H9 (cell line): ENCODE measurements at regions not wholly inside any gene's neighbourhood (a gene's known extent, or its start where the extent isn't known, plus 50 kb on each side); places are given as distances from the start of the nearest gene placed in this dataset.
A peak's percentile ranks its signal among the peaks of the same experiment; 100 is the strongest.

Experiments
- DNase-seq: peaks from one replicate; pipeline ENCODE4 v3.0.0-alpha.2; 2017
- H2AFZ ChIP-seq: one replicate; pipeline ENCODE4 v1.6.1; 2013; ENCODE audit warnings: mild to moderate bottlenecking, low read length, control low read depth, moderate library complexity
- H2AK5ac ChIP-seq: 2 replicates; pipeline ENCODE4 v1.6.1; 2013; ENCODE audit warnings: low read length, control low read depth, mixed read lengths; ENCODE audit not compliant: insufficient read length
- H2BK120ac ChIP-seq: one replicate; pipeline ENCODE4 v1.6.1; 2013; ENCODE audit warnings: low read depth, mild to moderate bottlenecking, low read length, control low read depth, inconsistent platforms; ENCODE audit not compliant: poor library complexity, severe bottlenecking
- H2BK12ac ChIP-seq: 2 replicates; pipeline ENCODE4 v1.6.1; 2013; ENCODE audit warnings: low read length, control low read depth, mixed read lengths, low read depth; ENCODE audit not compliant: insufficient read length
- H2BK15ac ChIP-seq: 2 replicates; pipeline ENCODE4 v1.6.1; 2013; ENCODE audit warnings: low read depth, low read length, control low read depth
- H2BK20ac ChIP-seq: one replicate; pipeline ENCODE4 v1.6.1; 2013; ENCODE audit warnings: low read depth, mild to moderate bottlenecking, low read length, control low read depth, inconsistent platforms; ENCODE audit not compliant: poor library complexity, severe bottlenecking
- H2BK5ac ChIP-seq: 2 replicates; pipeline ENCODE4 v1.6.1; 2013; ENCODE audit warnings: low read length, control low read depth, mixed read lengths; ENCODE audit not compliant: insufficient read length
- H3K14ac ChIP-seq: 2 replicates; pipeline ENCODE4 v1.6.1; 2013; ENCODE audit warnings: low read length, control low read depth; ENCODE audit not compliant: insufficient read depth
- H3K18ac ChIP-seq: 2 replicates; pipeline ENCODE4 v1.6.1; 2013; ENCODE audit warnings: low read depth, mild to moderate bottlenecking, mixed read lengths, low read length, control low read depth; ENCODE audit not compliant: insufficient read length
- H3K23ac ChIP-seq: 2 replicates; pipeline ENCODE4 v1.6.1; 2013; ENCODE audit warnings: low read length, control low read depth, mixed read lengths, low read depth; ENCODE audit not compliant: insufficient read length
- H3K23me2 ChIP-seq: 2 replicates; pipeline ENCODE4 v1.6.1; 2013; ENCODE audit warnings: low read depth, mild to moderate bottlenecking, mixed read lengths, low read length, control low read depth; ENCODE audit not compliant: insufficient read length, poor library complexity, severe bottlenecking
- H3K27ac ChIP-seq: 2 replicates; pipeline ENCODE4 v1.5.1; 2013; ENCODE audit warnings: low read length, control low read depth, mixed read lengths, low read depth; ENCODE audit not compliant: insufficient read length
- H3K27me3 ChIP-seq: 2 replicates; pipeline ENCODE4 v1.6.1; 2013; ENCODE audit warnings: low read length, control low read depth, inconsistent platforms; ENCODE audit not compliant: insufficient read depth
- H3K4ac ChIP-seq: 2 replicates; pipeline ENCODE4 v1.6.1; 2013; ENCODE audit warnings: low read depth, mild to moderate bottlenecking, control low read depth, inconsistent platforms, low read length, moderate library complexity
- H3K4me1 ChIP-seq: 2 replicates; pipeline ENCODE4 v1.6.1; 2013; ENCODE audit warnings: low read length, control low read depth, inconsistent platforms; ENCODE audit not compliant: insufficient read depth
- H3K4me2 ChIP-seq: 2 replicates; pipeline ENCODE4 v1.6.1; 2013; ENCODE audit warnings: low read length, control low read depth, mixed read lengths; ENCODE audit not compliant: insufficient read length, insufficient read depth
- H3K56ac ChIP-seq: 2 replicates; pipeline ENCODE4 v1.6.1; 2013; ENCODE audit warnings: low read depth, mild to moderate bottlenecking, mixed read lengths, low read length, control low read depth; ENCODE audit not compliant: insufficient read length
- H3K79me1 ChIP-seq: 2 replicates; pipeline ENCODE4 v1.6.1; 2013; ENCODE audit warnings: low read depth, mild to moderate bottlenecking, moderate library complexity, low read length, control low read depth, inconsistent platforms; ENCODE audit not compliant: insufficient read depth, poor library complexity, severe bottlenecking
- H3K79me2 ChIP-seq: 2 replicates; pipeline ENCODE4 v1.6.1; 2013; ENCODE audit warnings: low read length, control low read depth, inconsistent platforms; ENCODE audit not compliant: insufficient read depth
- H3K9ac ChIP-seq: 2 replicates; pipeline ENCODE4 v1.6.1; 2013; ENCODE audit warnings: low read length, control low read depth, mixed read lengths; ENCODE audit not compliant: insufficient read length; ENCODE audit errors: extremely low read depth
- H3K9me3 ChIP-seq: one replicate; pipeline ENCODE4 v1.6.1; 2013; ENCODE audit warnings: low read depth, low read length, inconsistent platforms; ENCODE audit not compliant: control insufficient read depth
- H3T11ph ChIP-seq: one replicate; pipeline ENCODE4 v1.6.1; 2013; ENCODE audit warnings: mild to moderate bottlenecking, low read length, control low read depth, inconsistent platforms
- H4K20me1 ChIP-seq: one replicate; pipeline ENCODE4 v1.6.1; 2013; ENCODE audit not compliant: control insufficient read depth, insufficient read length, insufficient read depth
- H4K5ac ChIP-seq: 2 replicates; pipeline ENCODE4 v1.6.1; 2013; ENCODE audit warnings: low read depth, mild to moderate bottlenecking, mixed read lengths, low read length, control low read depth; ENCODE audit not compliant: insufficient read length
- H4K8ac ChIP-seq: replicated peaks from 2 replicates; pipeline ENCODE4 v1.6.1; 2013; ENCODE audit warnings: low read length, control low read depth, mixed read lengths, low read depth; ENCODE audit not compliant: insufficient read length
- H4K91ac ChIP-seq: 2 replicates; pipeline ENCODE4 v1.6.1; 2013; ENCODE audit warnings: low read depth, mild to moderate bottlenecking, moderate library complexity, mixed read lengths, low read length, control low read depth; ENCODE audit not compliant: insufficient read length
- H3K27ac Mint-ChIP-seq, 3 experiments: 2 replicates in 2 of 3; 3 replicates in 1 of 3; pipeline ENCODE4 v1.8.0; 2020 to 2021; ENCODE audit warnings: mixed read lengths in 3 of 3, mild to moderate bottlenecking in 1 of 3, moderate library complexity in 1 of 3
- H3K27me3 Mint-ChIP-seq: 2 replicates; pipeline ENCODE4 v1.8.0; 2021; ENCODE audit warnings: low read depth, mild to moderate bottlenecking, moderate library complexity, mixed read lengths
- H3K36me3 Mint-ChIP-seq, 3 experiments: 2 replicates in 2 of 3; 3 replicates in 1 of 3; pipeline ENCODE4 v1.8.0; 2020 to 2021; ENCODE audit warnings: low read depth in 3 of 3, mixed read lengths in 3 of 3; ENCODE audit not compliant: insufficient read depth in 1 of 3
- H3K4me1 Mint-ChIP-seq, 2 experiments: 2 replicates each; pipeline ENCODE4 v1.8.0; 2020; ENCODE audit warnings: mixed read lengths in 2 of 2
- H3K4me3 Mint-ChIP-seq, 2 experiments: 2 replicates in 1 of 2; 3 replicates in 1 of 2; pipeline ENCODE4 v1.8.0; 2020 to 2021; ENCODE audit warnings: mild to moderate bottlenecking in 2 of 2, mixed read lengths in 2 of 2, moderate library complexity in 1 of 2
- H3K9me3 Mint-ChIP-seq, 2 experiments: 2 replicates in 1 of 2; 3 replicates in 1 of 2; pipeline ENCODE4 v1.8.0; 2020; ENCODE audit warnings: mild to moderate bottlenecking in 2 of 2, mixed read lengths in 2 of 2, moderate library complexity in 1 of 2
- WGBS: extraction: QIAGEN DNeasy Blood & Tissue Kit; methylation state at CpG from one replicate; pipeline ENCODE4 v1.1.7; 2013; ENCODE audit warnings: missing lambda C conversion rate, low lambda C conversion rate, mixed read lengths; ENCODE audit not compliant: insufficient read length; ENCODE audit errors: extremely low coverage; 5-methylcytosine and 5-hydroxymethylcytosine counted together
- TF ChIP-seq, protein P1 (sequence below): fragments of 200-600 bp; sonication (generic); conservative IDR thresholded peaks from 3 replicates; pipeline ENCODE4 v1.8.0; 2021; ENCODE audit warnings: antibody characterized with exemption, mild to moderate bottlenecking

GRCh38 chr18:44130376-44130942, 550.2 kb upstream of the SETBP1 start:
- no peak overlapping the region for H4K5ac ChIP-seq
- no peak overlapping the region for H3K27ac Mint-ChIP-seq
- TF ChIP-seq, protein P1, sequence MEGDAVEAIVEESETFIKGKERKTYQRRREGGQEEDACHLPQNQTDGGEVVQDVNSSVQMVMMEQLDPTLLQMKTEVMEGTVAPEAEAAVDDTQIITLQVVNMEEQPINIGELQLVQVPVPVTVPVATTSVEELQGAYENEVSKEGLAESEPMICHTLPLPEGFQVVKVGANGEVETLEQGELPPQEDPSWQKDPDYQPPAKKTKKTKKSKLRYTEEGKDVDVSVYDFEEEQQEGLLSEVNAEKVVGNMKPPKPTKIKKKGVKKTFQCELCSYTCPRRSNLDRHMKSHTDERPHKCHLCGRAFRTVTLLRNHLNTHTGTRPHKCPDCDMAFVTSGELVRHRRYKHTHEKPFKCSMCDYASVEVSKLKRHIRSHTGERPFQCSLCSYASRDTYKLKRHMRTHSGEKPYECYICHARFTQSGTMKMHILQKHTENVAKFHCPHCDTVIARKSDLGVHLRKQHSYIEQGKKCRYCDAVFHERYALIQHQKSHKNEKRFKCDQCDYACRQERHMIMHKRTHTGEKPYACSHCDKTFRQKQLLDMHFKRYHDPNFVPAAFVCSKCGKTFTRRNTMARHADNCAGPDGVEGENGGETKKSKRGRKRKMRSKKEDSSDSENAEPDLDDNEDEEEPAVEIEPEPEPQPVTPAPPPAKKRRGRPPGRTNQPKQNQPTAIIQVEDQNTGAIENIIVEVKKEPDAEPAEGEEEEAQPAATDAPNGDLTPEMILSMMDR: peak; percentile 86

More at GRCh38 chr18:44130376-44130942, 550.2 kb upstream of the SETBP1 start:
- Histone ChIP-seq H3K14ac (no peak overlapping the region), H2BK20ac (no peak overlapping the region), H2AK5ac (no peak overlapping the region), H2BK15ac (no peak overlapping the region), H3K4ac (no peak overlapping the region), H2BK120ac (no peak overlapping the region), H4K91ac (no peak overlapping the region), H3K9me3 (no peaks in the 10 kb centered on the region), H3K9ac (no peak overlapping the region), H3K79me2 (no peaks in the 10 kb centered on the region), H4K8ac (no peak overlapping the region), H2BK5ac (no peak overlapping the region), H3K18ac (no peak overlapping the region), H3K79me1 (no peaks in the 10 kb centered on the region), H2AFZ (no peak overlapping the region), H3T11ph (no peak overlapping the region), H4K20me1 (no peaks in the 10 kb centered on the region), H3K4me2 (no peak overlapping the region), H3K27me3 (no peaks in the 10 kb centered on the region), H3K27ac (no peak overlapping the region), H3K23ac (no peak overlapping the region), H2BK12ac (no peak overlapping the region), H3K56ac (no peak overlapping the region), H3K4me1 (no peaks in the 10 kb centered on the region), H3K23me2 (no peaks in the 10 kb centered on the region)
- Mint-ChIP-seq H3K4me1 (no peaks in the 10 kb centered on the region), H3K4me3 (no peak overlapping the region), H3K27me3 (no peaks in the 10 kb centered on the region), H3K36me3 (no peaks in the 10 kb centered on the region), H3K9me3 (no peaks in the 10 kb centered on the region)
- WGBS: no CpG with 5 or more reads among the region's 5 CpGs
- peak; percentile 36 for DNase-seq
